ENCODE measurements at regions not wholly inside any gene's neighbourhood (a gene's known extent, or its start where the extent isn't known, plus 50 kb on each side); places are given as distances from the start of the nearest gene placed in this dataset.

- TF ChIP-seq EZH2 (IDR thresholded peaks at IDR 0.05): no peak
- no peak for TF ChIP-seq CTCF (IDR thresholded peaks at IDR 0.05 in 2 of 3, conservative IDR thresholded peaks at IDR 0.05 in 1 of 3; ENCODE audit: borderline replicate concordance in 1 of 3, insufficient read depth in 1 of 3, low read depth in 2 of 3, low read length in 2 of 3)
- TF ChIP-seq CBX3 (IDR thresholded peaks at IDR 0.05; ENCODE audit: low read depth): no peak
- no peak for TF ChIP-seq RAD21 (IDR thresholded peaks at IDR 0.05; ENCODE audit: low read depth)
- no peak for TF ChIP-seq TCF7L2 (IDR thresholded peaks at IDR 0.05; ENCODE audit: borderline replicate concordance, extremely low read depth, insufficient read depth, insufficient read length)
- TF ChIP-seq EZH2phosphoT487 (IDR thresholded peaks at IDR 0.05; ENCODE audit: borderline replicate concordance): no peak
- TF ChIP-seq JUND (IDR thresholded peaks at IDR 0.05): no peak
- TF ChIP-seq POLR2A (IDR thresholded peaks at IDR 0.05; ENCODE audit: borderline replicate concordance, extremely low read depth, insufficient read depth, insufficient read length): no peak
- no peak for TF ChIP-seq MAX (IDR thresholded peaks at IDR 0.05)
- TF ChIP-seq REST (IDR thresholded peaks at IDR 0.05; ENCODE audit: low read depth): no peak
Measured at GRCh38 chr4:173675446-173675845, 145.4 kb upstream of the HAND2 start.
